Heart left ventricle (tissue), 13 donors: ENCODE measurements at regions not wholly inside any gene's neighbourhood (a gene's known extent, or its start where the extent isn't known, plus 50 kb on each side); places are given as distances from the start of the nearest gene placed in this dataset.

Experiments
- POLR2A ChIP-seq, 2 donors: fragments of 450-650 bp; IDR thresholded peaks; one replicate each; pipeline ENCODE4 v1.6.1; 2017; ENCODE audit warnings: antibody characterized with exemption in 2 of 2, mild to moderate bottlenecking in 2 of 2, moderate library complexity in 2 of 2
- TF ChIP-seq, protein P1 (sequence below), 12 donors: fragments of 200-600 bp; sonication (generic) in 4 of 12; IDR thresholded peaks; one replicate each; pipeline versions ENCODE4 v1.5.0 to v1.8.0; 2018 to 2022; ENCODE audit warnings: antibody characterized with exemption in 12 of 12, mild to moderate bottlenecking in 5 of 12
- donor health status: ischemic (EF 13 %, LVEDD 7.1; RV severe dilation, severe dysfunction).
- donor health status: DM: no; HTN: yes; CAD: no.
- donor health status: DM: no; HTN: no; CAD: no.
- donor health status: ischemic (EF 25% LVEDD 6.9; RV normal size, moderate dysfunction).
- donor health status: ischemic (EF 25% LVEDD 5.7; RV mildly dilated, moderate dysfunction).
- donor health status: ischemic (EF 35%, LVEDD 5.7; RV mildly dilated, moderate dysfunction).
- donor health status: nonischemic (EF 11% LVEDD 7.7; RV severe dilation, severe dysfunction).
- donor health status: DM: yes; HTN: yes; CAD: no.
- donor health status: PGD.
- donor health status: ischemic (EF 29% LVEDD 5.4; RV normal size, mild dysfunction).
- donor health status: nonischemic (EF 23%, LVEDD 6.1; RV moderate dilation, normal function).

DNA sequence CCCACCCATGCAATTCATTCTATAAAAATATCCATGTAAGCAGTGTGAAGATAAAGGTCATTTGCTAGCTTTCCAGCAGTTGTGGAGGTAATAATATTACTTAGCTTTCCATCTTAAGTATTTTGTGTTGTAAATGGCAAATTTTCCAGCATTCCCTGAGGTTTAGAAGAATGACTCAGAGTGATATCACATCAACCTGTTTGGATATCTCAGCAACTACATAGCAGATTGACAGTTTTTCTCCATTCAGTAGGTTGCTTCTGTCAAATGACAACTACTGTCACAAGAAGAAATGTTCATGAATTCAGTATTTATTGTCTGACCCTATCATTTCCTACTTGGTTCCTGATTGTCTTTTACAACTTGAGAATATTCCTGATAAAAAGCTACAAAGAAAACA lies 434.9 kb upstream of the GALNTL6 start:
- TF ChIP-seq, protein P1, sequence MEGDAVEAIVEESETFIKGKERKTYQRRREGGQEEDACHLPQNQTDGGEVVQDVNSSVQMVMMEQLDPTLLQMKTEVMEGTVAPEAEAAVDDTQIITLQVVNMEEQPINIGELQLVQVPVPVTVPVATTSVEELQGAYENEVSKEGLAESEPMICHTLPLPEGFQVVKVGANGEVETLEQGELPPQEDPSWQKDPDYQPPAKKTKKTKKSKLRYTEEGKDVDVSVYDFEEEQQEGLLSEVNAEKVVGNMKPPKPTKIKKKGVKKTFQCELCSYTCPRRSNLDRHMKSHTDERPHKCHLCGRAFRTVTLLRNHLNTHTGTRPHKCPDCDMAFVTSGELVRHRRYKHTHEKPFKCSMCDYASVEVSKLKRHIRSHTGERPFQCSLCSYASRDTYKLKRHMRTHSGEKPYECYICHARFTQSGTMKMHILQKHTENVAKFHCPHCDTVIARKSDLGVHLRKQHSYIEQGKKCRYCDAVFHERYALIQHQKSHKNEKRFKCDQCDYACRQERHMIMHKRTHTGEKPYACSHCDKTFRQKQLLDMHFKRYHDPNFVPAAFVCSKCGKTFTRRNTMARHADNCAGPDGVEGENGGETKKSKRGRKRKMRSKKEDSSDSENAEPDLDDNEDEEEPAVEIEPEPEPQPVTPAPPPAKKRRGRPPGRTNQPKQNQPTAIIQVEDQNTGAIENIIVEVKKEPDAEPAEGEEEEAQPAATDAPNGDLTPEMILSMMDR (IDR thresholded peaks at IDR 0.05): no peak
- TF ChIP-seq POLR2A (IDR thresholded peaks at IDR 0.05): no peak
